ENCODE measurements at regions not wholly inside any gene's neighbourhood (a gene's known extent, or its start where the extent isn't known, plus 50 kb on each side); places are given as distances from the start of the nearest gene placed in this dataset.

GRCh38 chr10:1954300-1954699 lies 217.0 kb upstream of the ADARB2 start:
- DNase-seq (ENCODE audit: low read depth in 3 of 3): no peak

DNA sequence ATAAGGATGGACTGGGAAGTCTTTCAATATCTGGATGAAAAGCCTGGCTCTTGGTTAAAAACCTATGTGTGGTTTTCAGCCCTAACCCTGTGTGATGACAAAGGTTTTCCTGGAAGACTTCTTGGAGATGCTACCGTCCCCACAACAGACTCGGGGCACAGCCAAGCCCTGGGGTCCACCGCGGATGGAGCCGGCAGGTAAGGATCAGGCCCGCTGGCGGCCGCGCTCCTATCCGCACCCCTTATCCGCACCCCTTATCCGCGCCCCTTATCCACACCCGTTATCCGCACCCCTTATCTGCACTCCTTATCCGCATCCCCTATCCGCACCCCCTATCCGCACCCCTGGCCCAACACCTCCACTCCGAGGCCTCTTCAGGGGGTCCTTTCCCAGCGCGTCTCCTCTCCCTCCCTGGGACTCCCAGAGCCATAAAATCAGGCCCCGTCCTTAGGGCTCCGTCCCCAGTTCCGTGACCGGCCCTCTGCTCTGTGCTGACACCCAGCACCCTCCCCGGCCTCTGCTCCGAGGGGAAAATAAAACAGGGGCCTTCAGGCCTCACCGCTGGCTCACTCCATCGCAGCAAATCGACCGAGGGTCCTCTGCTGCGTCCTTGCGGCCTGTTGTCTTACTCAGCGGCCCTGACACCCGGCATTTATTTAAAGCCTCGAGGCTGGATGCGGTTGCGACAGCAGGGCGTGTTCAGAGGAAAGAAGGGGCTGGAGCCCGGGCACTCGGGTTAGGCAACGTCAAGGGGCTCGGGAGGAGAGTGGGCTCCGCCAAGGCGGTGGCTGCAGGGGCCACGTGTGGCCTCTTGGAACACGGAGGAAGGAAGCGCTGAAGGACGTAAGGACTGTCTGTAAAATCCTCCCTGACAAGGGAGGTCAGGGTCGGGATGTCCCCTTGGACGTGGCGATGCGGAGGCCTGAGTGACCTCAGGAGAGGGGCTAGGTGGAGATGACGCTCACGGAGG lies 215.1 kb upstream of the ADARB2 start:
- no peak for DNase-seq (ENCODE audit: low read depth in 3 of 3)

- no peak for DNase-seq (ENCODE audit: low read depth in 3 of 3)
Measured at GRCh38 chr10:1950803-1951495, 213.6 kb upstream of the ADARB2 start.

DNA sequence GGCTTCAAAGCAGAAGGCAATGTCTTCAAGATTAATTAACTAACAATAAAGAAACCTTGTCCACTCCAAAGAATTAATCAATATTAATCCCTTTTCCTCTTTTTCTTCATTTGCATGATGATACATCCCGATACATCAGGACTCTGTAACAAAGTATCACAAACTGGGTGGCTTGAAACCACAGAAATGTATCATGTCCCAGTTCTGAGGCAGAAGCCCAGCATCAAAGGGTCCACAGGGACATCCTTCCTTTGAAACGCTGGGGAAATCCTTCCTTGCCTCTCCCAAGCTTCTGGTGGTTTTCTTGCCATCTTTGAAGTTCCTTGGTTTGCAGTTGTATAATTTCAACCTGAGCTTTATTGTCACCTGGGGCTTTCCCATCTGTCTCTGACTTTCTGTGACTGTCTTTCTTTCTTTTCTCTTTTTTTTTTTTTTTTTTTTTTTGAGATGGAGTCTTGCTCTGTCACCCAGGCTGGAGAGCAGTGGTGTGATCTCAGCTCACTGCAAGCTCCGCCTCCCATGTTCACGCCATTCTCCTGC lies 210.2 kb upstream of the ADARB2 start:
- DNase-seq (ENCODE audit: low read depth in 3 of 3): no peak

- no peak for DNase-seq (ENCODE audit: low read depth in 3 of 3)
Measured at GRCh38 chr10:1944487-1944886, 207.2 kb upstream of the ADARB2 start.

DNA sequence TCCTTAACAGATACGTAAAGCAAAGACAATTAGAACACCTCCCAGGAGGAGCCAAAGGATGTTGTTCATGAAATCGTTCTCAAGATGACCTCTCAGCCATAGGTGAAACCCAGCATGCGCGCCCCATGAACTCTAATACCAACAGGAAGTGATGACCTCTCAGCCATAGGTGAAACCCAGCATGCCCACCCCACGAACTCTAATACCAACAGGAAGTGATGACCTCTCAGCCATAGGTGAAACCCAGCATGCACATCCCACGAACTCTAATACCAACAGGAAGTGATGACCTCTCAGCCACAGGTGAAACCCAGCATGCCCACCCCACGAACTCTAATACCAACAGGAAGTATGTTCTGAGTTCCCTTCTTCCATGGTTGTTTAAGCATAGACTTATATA lies 205.2 kb upstream of the ADARB2 start:
- DNase-seq (ENCODE audit: low read depth in 3 of 3): no peak

DNA sequence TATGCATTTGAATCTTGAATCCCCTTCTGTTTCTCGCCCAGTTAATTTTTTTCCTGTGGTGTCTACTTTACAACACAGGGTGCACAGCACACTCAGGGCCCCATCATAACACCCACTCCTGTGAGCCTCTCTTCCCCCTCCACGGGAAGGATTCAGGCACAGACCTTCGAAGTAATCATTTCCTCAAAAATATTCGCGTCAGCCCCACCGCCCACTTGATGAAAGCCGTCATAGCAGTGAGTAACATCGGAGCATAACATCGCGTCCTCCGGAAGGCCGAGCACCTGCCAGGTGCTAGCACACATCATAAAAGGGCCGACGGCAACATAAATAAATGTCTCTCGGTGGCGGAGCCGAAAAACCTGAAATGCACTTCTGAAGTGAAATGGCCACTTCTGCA lies 201.7 kb upstream of the ADARB2 start:
- peak; percentile 59 to 84 (median 71) for DNase-seq (ENCODE audit: low read depth in 3 of 3)

GRCh38 chr10:1938317-1938716 lies 201.0 kb upstream of the ADARB2 start:
- peak; percentile 27 to 57 (median 47) for DNase-seq (ENCODE audit: low read depth in 3 of 3)

GRCh38 chr10:1935912-1936311 lies 198.6 kb upstream of the ADARB2 start:
- no peak for DNase-seq (ENCODE audit: low read depth in 3 of 3)

- no peak for DNase-seq (ENCODE audit: low read depth in 3 of 3)
Measured at GRCh38 chr10:1933215-1933614, 195.9 kb upstream of the ADARB2 start.

- DNase-seq (ENCODE audit: low read depth in 3 of 3): no peak
Measured at GRCh38 chr10:1932692-1933094, 195.4 kb upstream of the ADARB2 start.

GRCh38 chr10:1928606-1929005 lies 191.3 kb upstream of the ADARB2 start:
- DNase-seq (ENCODE audit: low read depth in 3 of 3): no peak

DNA sequence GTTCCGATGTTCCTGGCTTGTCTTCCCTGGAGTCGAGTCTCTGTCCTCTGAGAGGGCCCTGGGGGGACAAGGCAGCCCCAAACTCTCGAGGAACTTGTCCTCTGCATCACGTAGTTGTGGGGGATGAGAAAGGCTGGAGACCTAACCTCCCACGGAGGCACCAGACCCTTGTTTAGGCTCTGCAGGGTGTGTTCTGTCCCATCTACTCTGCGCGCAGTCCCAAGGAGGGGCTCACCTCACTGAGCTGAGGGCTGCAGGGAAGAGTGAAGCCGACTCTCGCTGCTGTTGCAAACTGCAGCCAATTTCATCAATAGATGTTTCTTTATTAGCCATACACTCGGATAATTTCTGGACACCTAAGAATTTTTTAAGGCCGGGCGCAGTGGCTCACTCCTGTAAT lies 186.7 kb upstream of the ADARB2 start:
- no peak for DNase-seq (ENCODE audit: low read depth in 3 of 3)

DNA sequence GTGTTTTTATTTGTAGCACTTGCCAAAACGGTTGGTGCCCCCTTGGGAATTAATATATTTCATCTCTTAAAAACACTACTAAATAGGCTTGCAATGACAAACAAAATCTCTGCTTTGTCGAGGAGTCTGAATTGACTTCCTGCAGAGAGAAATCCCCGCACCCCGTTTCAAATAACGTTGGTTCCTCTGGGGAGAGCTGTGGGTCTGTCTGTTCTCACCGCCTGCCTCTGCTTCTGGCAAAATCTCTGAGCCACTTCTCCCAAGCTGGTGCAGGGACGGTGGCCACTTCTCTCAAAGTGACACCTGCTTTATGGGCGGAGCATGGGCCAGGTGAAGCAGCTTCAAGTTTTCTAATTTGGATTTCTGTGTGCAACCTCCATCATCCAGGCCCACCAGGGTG lies 186.3 kb upstream of the ADARB2 start:
- DNase-seq (ENCODE audit: low read depth in 3 of 3): no peak

DNA sequence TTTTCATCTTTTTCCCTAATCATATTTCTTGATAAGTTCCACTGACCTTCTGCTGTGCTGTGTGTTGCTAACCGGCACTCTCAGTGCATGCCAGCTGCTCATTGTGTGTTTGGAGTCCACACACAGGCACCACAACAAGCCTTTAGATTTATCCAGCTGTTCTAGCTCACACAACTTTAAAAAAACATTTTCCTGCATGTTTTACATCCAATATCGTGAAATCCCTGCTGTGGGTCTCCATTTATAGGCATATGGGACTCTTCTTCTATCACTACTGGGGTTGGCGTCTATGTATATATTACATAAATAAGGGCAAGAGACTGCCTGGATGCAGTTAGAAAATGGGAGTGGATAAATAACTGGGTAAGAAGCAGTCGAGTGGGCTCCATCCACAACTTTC lies 183.6 kb upstream of the ADARB2 start:
- no peak for DNase-seq (ENCODE audit: low read depth in 3 of 3)

DNA sequence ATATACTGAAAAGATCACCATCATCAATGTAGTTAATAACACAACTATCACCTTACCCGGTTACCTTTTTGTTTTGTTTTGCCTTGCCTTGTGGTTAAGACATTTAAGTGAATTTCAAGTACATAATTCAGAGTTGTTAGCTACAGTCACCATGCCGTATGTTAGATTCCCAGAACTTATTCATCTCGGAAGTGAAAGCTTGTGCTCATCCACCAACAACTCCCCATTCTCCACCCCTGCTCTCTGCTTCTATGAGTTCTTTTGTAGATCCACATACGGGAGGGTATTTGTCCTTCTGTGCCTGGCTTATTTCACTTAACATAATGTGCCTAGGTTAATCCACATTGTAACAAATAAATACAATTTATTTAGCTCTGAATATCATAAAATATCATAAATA lies 182.8 kb upstream of the ADARB2 start:
- DNase-seq (ENCODE audit: low read depth in 3 of 3): no peak

DNA sequence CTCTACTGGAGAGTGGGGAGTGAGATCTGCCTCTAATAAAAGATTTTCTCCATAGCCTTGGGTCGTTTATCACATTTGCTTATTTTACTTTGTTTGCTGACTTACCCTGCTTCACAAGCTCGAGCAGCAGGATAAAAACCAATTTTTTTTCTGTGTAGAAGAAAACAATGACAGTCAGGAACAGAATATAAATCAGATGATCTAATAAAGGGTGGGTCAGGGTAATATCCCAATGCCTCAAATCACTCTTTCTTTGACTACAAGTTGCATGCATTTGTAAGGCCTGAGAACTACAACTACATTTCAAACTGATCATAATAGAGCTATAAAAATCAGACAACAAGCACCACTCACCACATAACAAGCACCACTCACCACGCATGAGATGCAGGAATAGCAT lies 174.4 kb upstream of the ADARB2 start:
- no peak for DNase-seq (ENCODE audit: low read depth in 3 of 3)

DNA sequence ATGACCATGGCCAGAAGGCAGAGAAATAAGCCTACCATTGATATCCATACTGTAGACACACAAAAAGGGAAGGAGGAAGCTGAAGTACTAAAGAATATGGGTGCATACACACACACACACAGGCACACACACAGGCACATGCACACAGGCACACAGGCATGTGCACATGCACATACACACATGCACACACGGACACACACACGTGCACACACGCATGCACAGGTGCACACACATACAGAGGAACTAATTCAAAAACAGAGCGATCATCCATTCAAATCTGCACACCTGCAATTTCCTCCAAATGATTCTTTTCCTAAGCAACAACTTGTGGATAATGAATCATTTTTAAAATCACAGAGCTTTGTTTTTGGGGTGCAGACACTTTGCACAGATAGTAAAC lies 166.7 kb upstream of the ADARB2 start:
- DNase-seq (ENCODE audit: low read depth in 3 of 3): no peak

DNA sequence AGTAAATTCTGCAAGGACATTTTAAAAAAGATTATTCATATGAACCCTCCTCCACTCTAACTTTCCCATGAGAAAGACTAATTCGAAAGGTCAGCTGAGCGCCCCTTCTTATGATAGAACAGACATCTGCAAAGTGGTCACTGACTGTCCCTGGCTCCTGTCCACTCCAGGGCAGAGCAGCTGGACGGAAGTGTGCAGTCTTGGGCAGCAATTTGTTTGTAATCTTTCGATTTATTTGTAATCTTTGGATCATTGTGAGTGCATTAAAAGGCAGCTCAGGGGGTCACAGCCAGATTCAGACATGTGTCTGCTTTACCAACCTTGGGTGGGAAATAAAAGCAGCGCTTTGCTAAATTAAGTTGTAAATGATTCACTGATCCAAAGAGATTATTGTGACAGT lies 158.8 kb upstream of the ADARB2 start:
- no peak for DNase-seq (ENCODE audit: low read depth in 3 of 3)

DNA sequence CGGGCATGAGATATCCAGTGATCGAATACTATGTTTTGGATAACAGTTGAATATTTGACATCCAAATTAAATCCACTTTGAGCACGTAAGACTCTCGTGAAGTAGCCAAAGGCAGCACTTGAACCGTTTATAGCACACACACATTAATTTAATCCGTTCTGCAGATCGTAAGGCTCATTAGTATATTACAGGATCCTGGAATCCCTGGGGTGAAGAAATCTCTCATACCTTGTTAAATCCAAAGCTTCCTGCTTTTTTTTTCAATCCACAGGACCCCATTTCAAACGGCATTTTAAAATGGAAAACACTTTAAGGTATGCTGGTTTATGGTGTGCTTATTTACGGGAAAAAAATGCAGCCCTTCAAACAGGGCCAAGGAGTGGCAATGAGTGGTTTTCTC lies 158.4 kb upstream of the ADARB2 start:
- DNase-seq (ENCODE audit: low read depth in 3 of 3): no peak

- DNase-seq (ENCODE audit: low read depth in 3 of 3): no peak
Measured at GRCh38 chr10:1894912-1895311, 157.6 kb upstream of the ADARB2 start.

DNA sequence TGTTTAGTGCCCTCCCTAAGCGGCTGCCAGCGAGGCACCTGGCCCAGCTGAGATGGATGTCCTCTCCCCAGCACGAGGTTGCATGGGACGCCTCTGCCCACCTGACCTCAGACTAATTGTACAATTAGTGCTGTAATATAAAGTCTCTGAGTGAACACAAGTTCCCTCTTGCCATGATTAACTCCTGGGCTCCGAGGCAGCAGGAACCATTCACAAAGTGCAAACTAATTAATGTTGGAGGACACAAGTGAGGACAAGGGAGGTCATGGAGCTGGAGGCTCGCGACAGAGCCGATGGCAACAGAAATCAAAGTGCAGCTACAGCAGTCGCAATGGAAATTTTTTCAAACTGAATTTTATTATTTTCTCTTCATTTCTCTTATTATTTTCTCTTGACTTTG lies 156.6 kb upstream of the ADARB2 start:
- DNase-seq (ENCODE audit: low read depth in 3 of 3): no peak

DNA sequence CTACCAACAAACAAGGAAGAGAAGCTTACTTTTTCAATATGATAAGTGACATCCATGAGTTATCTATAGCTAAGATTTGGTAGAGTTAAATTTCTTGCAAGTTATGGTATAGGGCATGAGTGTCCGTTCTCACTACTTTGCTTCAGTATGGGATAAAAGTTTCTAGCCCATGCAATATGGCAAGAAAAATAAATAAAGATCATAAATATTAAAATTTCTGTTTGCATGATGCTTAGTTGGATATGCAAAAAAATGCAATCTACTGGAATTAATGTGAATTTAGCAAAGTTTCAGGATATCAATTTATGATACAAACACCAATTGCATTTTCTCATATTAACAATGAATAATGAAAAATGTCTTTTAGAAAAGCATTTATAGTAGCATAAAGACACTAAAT lies 148.7 kb upstream of the ADARB2 start:
- no peak for DNase-seq (ENCODE audit: low read depth in 3 of 3)
